ENCODE measurements at regions not wholly inside any gene's neighbourhood (a gene's known extent, or its start where the extent isn't known, plus 50 kb on each side); places are given as distances from the start of the nearest gene placed in this dataset.
A peak's percentile ranks its signal among the peaks of the same experiment; 100 is the strongest.

GRCh38 chr9:91098203-91098850, 263.4 kb downstream of the AUH start:
- no peak for DNase-seq (ENCODE audit: low spot score)

GRCh38 chr9:91099436-91099835, 262.3 kb downstream of the AUH start:
- DNase-seq (ENCODE audit: low spot score) = no peak

- peak; percentile 43 for DNase-seq (ENCODE audit: low spot score)
Observed at GRCh38 chr9:91100878-91101450, 260.8 kb downstream of the AUH start.

- no peak for DNase-seq (ENCODE audit: low spot score)
Observed at GRCh38 chr9:91101611-91102168, 260.0 kb downstream of the AUH start.

GRCh38 chr9:91102269-91102668, 259.4 kb downstream of the AUH start:
- no peak for DNase-seq (ENCODE audit: low spot score)

GRCh38 chr9:91103931-91104330, 257.8 kb downstream of the AUH start:
- DNase-seq (ENCODE audit: low spot score) = no peak

GRCh38 chr9:91106415-91107081, 255.2 kb downstream of the AUH start:
- DNase-seq (ENCODE audit: low spot score) = no peak

- DNase-seq (ENCODE audit: low spot score) = no peak
Observed at GRCh38 chr9:91111226-91111625, 250.5 kb downstream of the AUH start.

GRCh38 chr9:91111876-91112275, 249.8 kb downstream of the AUH start:
- no peak for DNase-seq (ENCODE audit: low spot score)

- no peak for DNase-seq (ENCODE audit: low spot score)
Observed at GRCh38 chr9:91113016-91113415, 248.7 kb downstream of the AUH start.

- no peak for DNase-seq (ENCODE audit: low spot score)
Observed at GRCh38 chr9:91114450-91114849, 247.3 kb downstream of the AUH start.

- no peak for DNase-seq (ENCODE audit: low spot score)
Observed at GRCh38 chr9:91116211-91116610, 245.5 kb downstream of the AUH start.

GRCh38 chr9:91116711-91117110, 245.0 kb downstream of the AUH start:
- no peak for DNase-seq (ENCODE audit: low spot score)

GRCh38 chr9:91117474-91117891, 244.2 kb downstream of the AUH start:
- DNase-seq (ENCODE audit: low spot score) = no peak

GRCh38 chr9:91117959-91118703, 243.6 kb downstream of the AUH start:
- DNase-seq (ENCODE audit: low spot score) = no peak

- no peak for DNase-seq (ENCODE audit: low spot score)
Observed at GRCh38 chr9:91118704-91119025, 243.1 kb downstream of the AUH start.

- no peak for DNase-seq (ENCODE audit: low spot score)
Observed at GRCh38 chr9:91119142-91119541, 242.6 kb downstream of the AUH start.

GRCh38 chr9:91119679-91120078, 242.0 kb downstream of the AUH start:
- no peak for DNase-seq (ENCODE audit: low spot score)

GRCh38 chr9:91120200-91120599, 241.5 kb downstream of the AUH start:
- no peak for DNase-seq (ENCODE audit: low spot score)

- DNase-seq (ENCODE audit: low spot score) = no peak
Observed at GRCh38 chr9:91122755-91123154, 239.0 kb downstream of the AUH start.

GRCh38 chr9:91126761-91127445, 234.8 kb downstream of the AUH start:
- DNase-seq (ENCODE audit: low spot score) = no peak

- no peak for DNase-seq (ENCODE audit: low spot score)
Observed at GRCh38 chr9:91127653-91128052, 234.1 kb downstream of the AUH start.

All from HuH-7.5 (cell line).